Retina (tissue), 1 donor: ENCODE measurements at regions not wholly inside any gene's neighbourhood (a gene's known extent, or its start where the extent isn't known, plus 50 kb on each side); places are given as distances from the start of the nearest gene placed in this dataset.
A peak's percentile ranks its signal among the peaks of the same experiment; 100 is the strongest.
"Not testable (repeated sequence)": the region's sequence is repeated elsewhere in the genome, so short reads cannot be mapped to it uniquely, and the experiment has no call there.

Source experiments
- DNase-seq: peaks from one replicate; pipeline ENCODE4 v3.0.0-alpha.2; 2016

- no peak for DNase-seq
Observed at GRCh38 chr6:91241946-91242613, 655.2 kb upstream of the MAP3K7 start.

GRCh38 chr6:91240878-91241603 lies 654.2 kb upstream of the MAP3K7 start:
- DNase-seq, result no peak

DNA sequence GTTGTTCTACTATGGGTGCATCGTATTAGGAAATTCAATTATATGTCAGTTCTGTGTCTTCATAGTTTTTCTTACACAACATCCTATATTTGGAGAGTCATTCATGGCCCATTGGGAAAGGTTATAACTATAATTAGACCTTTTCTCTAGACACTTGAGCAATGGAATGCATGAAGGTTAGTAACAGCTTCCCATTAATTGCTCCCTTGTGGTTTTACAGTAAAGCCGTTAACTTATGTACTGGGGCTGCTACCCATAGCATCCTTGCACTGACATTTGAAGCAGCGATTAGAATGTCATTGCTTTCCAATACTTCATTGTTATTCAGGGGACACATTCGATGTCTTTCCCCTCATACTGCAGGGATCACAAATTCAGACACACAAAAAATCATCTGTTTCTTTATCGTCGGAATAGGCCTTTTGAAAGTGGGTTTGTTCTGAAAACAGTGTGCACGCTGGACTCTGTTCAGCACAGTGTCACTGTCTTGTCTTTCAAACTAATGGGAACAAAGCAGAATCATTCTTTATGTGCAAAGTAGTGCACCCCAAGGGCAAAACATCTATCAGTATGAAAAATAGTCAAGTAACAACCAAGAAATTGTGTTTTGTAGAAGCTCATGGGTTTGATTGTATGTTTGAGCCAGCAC lies 634.3 kb upstream of the MAP3K7 start:
- DNase-seq, result no peak

- DNase-seq, result no peak
Observed at GRCh38 chr6:91213229-91213901, 626.5 kb upstream of the MAP3K7 start.

- no peak for DNase-seq
Observed at GRCh38 chr6:91198588-91199255, 611.9 kb upstream of the MAP3K7 start.

GRCh38 chr6:91196729-91197128 lies 609.9 kb upstream of the MAP3K7 start:
- no peak for DNase-seq

- no peak for DNase-seq
Observed at GRCh38 chr6:91193446-91193845, 606.6 kb upstream of the MAP3K7 start.

GRCh38 chr6:91190041-91190440 lies 603.2 kb upstream of the MAP3K7 start:
- DNase-seq, result not testable (repeated sequence)

DNA sequence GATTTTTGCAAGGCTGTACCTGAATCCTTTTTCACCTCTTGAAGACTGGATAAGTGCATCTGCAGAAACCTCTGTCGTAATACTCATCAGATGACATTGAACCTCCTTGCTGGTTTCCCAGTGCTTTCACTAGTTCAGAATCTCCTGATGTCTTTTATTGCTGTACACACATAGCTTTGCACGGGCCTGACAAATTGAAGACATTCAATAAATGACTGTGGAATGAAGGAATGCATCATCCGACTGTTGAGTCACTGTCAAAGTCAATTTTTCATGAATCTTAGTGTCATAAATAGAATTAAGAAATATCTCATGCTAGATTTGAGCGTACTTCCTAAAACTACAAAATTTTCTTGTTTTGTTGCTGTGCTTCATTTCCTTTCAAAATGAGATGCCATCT lies 598.2 kb upstream of the MAP3K7 start:
- no peak for DNase-seq

GRCh38 chr6:91181416-91181815 lies 594.5 kb upstream of the MAP3K7 start:
- no peak for DNase-seq

DNA sequence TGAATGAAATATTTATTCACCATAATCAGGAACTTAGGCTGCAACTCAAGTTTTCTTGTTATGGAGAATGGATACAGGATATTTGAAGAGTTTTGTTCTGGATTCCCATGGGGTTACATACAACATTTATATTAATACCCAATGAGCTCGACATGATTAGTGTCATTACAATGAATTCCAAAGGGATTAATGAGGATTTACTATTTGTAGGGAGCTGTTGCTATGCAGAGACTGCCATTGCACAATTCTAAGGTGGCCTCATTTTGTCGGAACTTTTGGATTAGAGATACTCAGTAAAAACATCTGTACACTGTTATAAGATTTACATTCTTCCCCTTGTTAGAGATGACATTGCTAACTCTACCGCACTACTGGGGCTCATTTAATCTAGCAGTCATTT lies 586.8 kb upstream of the MAP3K7 start:
- no peak for DNase-seq

GRCh38 chr6:91173186-91173585 lies 586.3 kb upstream of the MAP3K7 start:
- DNase-seq, result no peak

DNA sequence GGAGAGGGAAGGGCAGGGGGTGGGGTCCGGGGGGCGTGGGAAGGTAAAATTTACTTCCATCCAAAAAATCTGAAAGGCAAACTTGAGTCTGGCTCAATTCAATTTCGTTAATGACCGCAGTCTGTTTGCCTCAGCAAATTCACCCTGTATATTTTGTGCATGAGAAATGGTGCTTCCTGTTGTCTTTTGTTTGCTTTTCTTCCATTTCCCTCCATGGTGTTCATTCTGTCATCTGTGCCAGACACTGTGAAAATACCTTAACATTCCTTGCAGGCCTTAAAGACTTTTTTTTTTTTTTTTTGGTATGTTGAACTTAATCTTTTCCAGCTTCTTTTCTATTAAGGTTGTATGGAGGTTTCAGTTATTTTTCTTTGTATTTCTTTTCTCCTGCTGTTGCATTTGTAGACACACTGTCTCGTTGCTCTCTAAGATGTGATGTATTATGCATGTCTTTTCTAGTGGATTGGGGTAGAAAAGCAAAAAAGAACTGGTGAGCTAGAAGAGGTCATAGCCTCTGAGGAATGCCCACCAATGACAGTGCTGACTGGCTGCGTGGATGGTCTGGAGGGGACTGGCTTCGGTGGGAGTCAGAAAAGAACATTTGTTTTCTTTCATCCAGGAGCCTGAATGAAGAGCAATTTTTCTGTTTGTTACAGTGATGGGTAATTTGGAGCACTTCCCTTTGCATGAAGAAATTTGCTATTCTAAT lies 585.0 kb upstream of the MAP3K7 start:
- DNase-seq, result no peak

- no peak for DNase-seq
Observed at GRCh38 chr6:91167846-91168245, 581.0 kb upstream of the MAP3K7 start.

DNA sequence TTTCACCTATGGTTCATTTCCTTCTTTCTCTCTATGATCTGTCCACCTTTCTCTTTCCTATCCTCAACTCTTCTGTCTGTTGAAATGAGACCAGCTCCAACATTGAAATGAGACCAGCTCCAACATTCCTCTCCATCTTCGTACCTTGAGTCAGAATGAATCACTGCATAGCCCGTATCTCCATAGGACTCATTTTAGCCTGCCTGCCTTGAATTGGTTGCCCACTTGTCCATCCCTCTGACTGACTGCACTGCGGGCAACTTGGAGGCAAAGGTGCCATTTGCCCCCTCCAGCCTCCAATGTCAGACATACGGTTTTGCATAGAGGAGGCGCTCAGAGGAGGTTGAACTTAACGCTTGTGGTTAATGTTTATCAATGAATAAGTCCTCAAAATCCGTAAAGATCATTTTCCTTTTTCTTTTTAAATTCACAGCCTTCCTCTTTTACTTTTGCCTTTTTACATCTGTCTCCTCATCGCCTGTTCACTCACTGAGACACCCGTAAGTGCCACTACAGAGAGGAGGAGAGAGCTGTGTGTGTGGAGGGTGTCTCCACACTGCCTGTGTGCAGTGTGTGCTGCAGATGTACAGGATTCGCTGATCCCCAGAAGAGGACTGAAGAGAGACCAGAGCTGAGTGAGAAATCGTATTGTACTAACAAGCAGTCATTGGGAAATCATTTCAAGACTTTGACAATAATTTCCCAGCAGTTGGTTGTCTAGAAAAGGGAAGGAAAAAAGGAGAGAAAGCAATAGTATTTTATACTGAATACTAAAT lies 579.6 kb upstream of the MAP3K7 start:
- no peak for DNase-seq

- DNase-seq, result no peak
Observed at GRCh38 chr6:91164105-91164504, 577.2 kb upstream of the MAP3K7 start.

DNA sequence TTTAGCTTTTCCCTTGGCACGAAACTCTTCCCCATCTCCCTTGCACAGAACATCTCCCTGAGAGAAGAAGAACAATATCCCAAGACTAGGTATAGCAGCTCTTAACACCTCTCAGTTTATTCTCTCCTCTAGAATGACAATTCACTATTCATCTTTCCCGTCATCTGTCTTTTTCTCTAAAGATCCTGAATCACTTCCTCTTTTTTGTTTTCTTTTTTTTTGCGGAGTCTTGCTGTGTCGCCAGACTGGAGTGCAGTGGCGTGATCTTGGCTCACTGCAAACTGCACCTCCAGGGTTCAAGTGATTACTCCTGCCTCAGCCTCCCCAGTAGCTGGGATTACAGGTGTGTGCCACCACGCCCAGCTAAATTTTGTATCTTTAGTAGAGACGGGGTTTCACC lies 574.4 kb upstream of the MAP3K7 start:
- DNase-seq, result no peak

DNA sequence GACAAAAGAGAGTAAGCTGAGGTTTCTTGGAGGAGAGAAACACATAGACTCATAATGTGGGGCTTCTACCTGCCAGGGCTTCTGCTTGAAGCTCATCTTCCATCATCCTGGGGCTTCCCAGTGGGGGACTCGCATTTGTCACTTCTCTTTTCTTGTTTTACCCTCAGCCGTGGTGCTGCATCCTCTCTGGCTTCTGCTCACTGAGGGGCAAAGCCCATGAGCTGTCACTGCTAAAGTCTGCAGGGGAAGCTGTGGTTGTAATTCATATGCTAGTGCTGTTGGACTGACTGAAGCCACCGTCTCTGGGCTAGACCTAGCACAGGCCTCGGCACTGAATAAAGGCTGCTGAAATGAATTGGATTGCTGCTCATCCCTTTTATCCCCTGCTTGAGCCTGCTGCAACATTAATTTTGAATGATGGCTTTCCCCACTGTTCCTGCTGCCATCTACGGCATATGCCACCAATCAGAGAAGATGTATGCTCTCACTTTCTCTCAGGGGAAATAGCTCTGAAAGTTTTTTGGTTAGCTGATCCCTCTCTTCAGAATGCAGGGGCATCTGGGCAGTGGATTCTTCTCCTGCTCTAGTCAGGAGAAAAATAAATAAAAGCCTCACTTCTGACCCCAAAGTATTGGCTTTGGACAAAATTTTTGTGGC lies 568.4 kb upstream of the MAP3K7 start:
- peak; percentile 30 for DNase-seq

- no peak for DNase-seq
Observed at GRCh38 chr6:91152824-91153223, 566.0 kb upstream of the MAP3K7 start.

GRCh38 chr6:91149956-91150705 lies 563.3 kb upstream of the MAP3K7 start:
- no peak for DNase-seq
